Hematopoietic multipotent progenitor cell treated with erythropoietin and hydrocortisone succinate and interleukin-3 and kit ligand, for 15 days (in vitro differentiated cells): ENCODE measurements at regions not wholly inside any gene's neighbourhood (a gene's known extent, or its start where the extent isn't known, plus 50 kb on each side); places are given as distances from the start of the nearest gene placed in this dataset.

ENCODE experiments used
- DNase-seq: peaks from one replicate; pipeline ENCODE4 v3.0.0-alpha.2; 2015; ENCODE audit warnings: low spot score

GRCh38 chr6:168228676-168229367 is 90.8 kb downstream of the DACT2 start:
- DNase-seq: no peak

- no peak for DNase-seq
Measured at GRCh38 chr6:168227840-168228239, 91.7 kb downstream of the DACT2 start.

- DNase-seq: no peak
Measured at GRCh38 chr6:168226902-168227318, 92.7 kb downstream of the DACT2 start.

- DNase-seq: no peak
Measured at GRCh38 chr6:168226061-168226752, 93.4 kb downstream of the DACT2 start.

GRCh38 chr6:168225471-168225911 is 94.1 kb downstream of the DACT2 start:
- DNase-seq: no peak

- DNase-seq: no peak
Measured at GRCh38 chr6:168223755-168224154, 95.8 kb downstream of the DACT2 start.

GRCh38 chr6:168223150-168223549 is 96.4 kb downstream of the DACT2 start:
- DNase-seq: no peak

- no peak for DNase-seq
Measured at GRCh38 chr6:168222115-168223043, 97.2 kb downstream of the DACT2 start.

GRCh38 chr6:168221497-168222079 is 98.0 kb downstream of the DACT2 start:
- DNase-seq: no peak

GRCh38 chr6:168221000-168221399 is 98.6 kb downstream of the DACT2 start:
- no peak for DNase-seq

GRCh38 chr6:168219804-168220203 is 99.8 kb downstream of the DACT2 start:
- no peak for DNase-seq

- no peak for DNase-seq
Measured at GRCh38 chr6:168218785-168219566, 100.6 kb downstream of the DACT2 start.

- no peak for DNase-seq
Measured at GRCh38 chr6:168217880-168218537, 101.6 kb downstream of the DACT2 start.

- no peak for DNase-seq
Measured at GRCh38 chr6:168217216-168217879, 102.2 kb downstream of the DACT2 start.

- DNase-seq: no peak
Measured at GRCh38 chr6:168216751-168217191, 102.8 kb downstream of the DACT2 start.

GRCh38 chr6:168216117-168216516 is 103.5 kb downstream of the DACT2 start:
- DNase-seq: no peak

GRCh38 chr6:168215121-168215808 is 104.3 kb downstream of the DACT2 start:
- DNase-seq: no peak

- no peak for DNase-seq
Measured at GRCh38 chr6:168214586-168215104, 104.9 kb downstream of the DACT2 start.

- DNase-seq: no peak
Measured at GRCh38 chr6:168213121-168213524, 106.5 kb downstream of the DACT2 start.
